ENCODE measurements at regions not wholly inside any gene's neighbourhood (a gene's known extent, or its start where the extent isn't known, plus 50 kb on each side); places are given as distances from the start of the nearest gene placed in this dataset.

GRCh38 chr20:23148731-23149570 is 62.8 kb upstream of the CD93 start:
- DNase-seq (no peak), ATAC-seq (no peak)
- Histone ChIP-seq H3K4me3 (no peak overlapping the region), H3K27ac (no peak overlapping the region), H3K36me3 (no peaks in the 10 kb centered on the region), H3K4me1 (peaks cover 23% of the 10 kb centered on the region), H3K9me3 (no peaks in the 10 kb centered on the region), H3K27me3 (no peaks in the 10 kb centered on the region)
- intact Hi-C loops (cut with DNase I): no loop called here
- no peak for TF ChIP-seq CTCF (IDR thresholded peaks at IDR 0.05)

DNA sequence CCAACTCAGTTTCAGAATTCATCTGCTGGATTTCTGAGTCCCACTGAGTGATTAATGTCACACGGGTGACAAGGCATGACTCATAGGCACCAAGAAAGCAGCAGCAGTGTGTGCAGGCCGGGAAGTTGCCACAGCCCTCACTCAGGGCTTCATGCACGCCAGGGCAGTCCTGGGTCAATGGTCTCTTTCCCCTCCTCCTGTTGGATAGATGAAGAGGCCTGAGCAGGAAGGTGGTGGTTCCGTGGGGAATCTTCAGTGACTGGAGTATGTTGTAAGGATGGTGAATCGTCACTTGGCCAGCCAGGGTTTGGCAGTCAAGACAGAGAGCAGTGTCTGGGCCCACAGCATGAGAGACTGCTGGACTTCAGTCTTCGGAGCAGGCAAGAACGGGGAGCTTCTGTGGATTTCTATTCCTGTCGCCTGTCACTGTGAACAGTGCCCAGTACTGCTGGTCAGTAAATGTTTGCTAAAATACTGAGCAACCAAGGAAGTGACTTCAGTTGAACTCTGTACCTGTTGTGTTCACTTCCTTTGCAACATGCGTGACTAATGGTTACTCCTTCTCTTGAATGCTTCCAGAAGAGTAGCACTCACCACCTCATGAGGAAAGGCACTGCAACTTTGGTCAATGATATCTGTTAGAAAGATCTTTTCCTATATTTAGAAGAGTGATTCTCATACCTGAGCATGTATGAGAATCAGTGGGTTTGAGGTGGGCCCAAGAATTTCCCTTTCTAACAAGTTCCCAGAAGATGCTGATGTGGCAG is 62.0 kb upstream of the CD93 start:
- DNase-seq (peak; percentile 71), ATAC-seq (peak; percentile 76)
- intact Hi-C loops (cut with DNase I): no loop called here
- Histone ChIP-seq H3K4me1 (peaks cover 28% of the 10 kb centered on the region), H3K27me3 (no peaks in the 10 kb centered on the region), H3K27ac (peak overlapping the region; percentile 73), H3K4me3 (no peak overlapping the region), H3K9me3 (no peaks in the 10 kb centered on the region), H3K36me3 (no peaks in the 10 kb centered on the region)
- TF ChIP-seq CTCF (IDR thresholded peaks at IDR 0.05): no peak

GRCh38 chr20:23147647-23147963 is 61.5 kb upstream of the CD93 start:
- no peaks in the 10 kb centered on the region for H3K36me3 ChIP-seq
- H3K27me3 ChIP-seq: no peaks in the 10 kb centered on the region
- ATAC-seq: no peak
- H3K27ac ChIP-seq: peak overlapping the region; percentile 73
- DNase-seq: no peak
- intact Hi-C loops (cut with DNase I): no loop called here
- H3K4me1 ChIP-seq: peaks cover 33% of the 10 kb centered on the region
- H3K9me3 ChIP-seq: no peaks in the 10 kb centered on the region
- H3K4me3 ChIP-seq: no peak overlapping the region
- TF ChIP-seq CTCF (IDR thresholded peaks at IDR 0.05): no peak

- no peak for DNase-seq
- intact Hi-C loops (cut with DNase I): no loop called here
- H3K27me3 ChIP-seq: no peaks in the 10 kb centered on the region
- H3K4me1 ChIP-seq: peaks cover 38% of the 10 kb centered on the region
- no peak for ATAC-seq
- H3K9me3 ChIP-seq: no peaks in the 10 kb centered on the region
- no peaks in the 10 kb centered on the region for H3K36me3 ChIP-seq
- H3K4me3 ChIP-seq: no peak overlapping the region
- no peak for TF ChIP-seq CTCF (IDR thresholded peaks at IDR 0.05)
- peak overlapping the region; percentile 73 for H3K27ac ChIP-seq
These were observed 60.9 kb upstream of the CD93 start for GRCh38 chr20:23146857-23147637.

DNA sequence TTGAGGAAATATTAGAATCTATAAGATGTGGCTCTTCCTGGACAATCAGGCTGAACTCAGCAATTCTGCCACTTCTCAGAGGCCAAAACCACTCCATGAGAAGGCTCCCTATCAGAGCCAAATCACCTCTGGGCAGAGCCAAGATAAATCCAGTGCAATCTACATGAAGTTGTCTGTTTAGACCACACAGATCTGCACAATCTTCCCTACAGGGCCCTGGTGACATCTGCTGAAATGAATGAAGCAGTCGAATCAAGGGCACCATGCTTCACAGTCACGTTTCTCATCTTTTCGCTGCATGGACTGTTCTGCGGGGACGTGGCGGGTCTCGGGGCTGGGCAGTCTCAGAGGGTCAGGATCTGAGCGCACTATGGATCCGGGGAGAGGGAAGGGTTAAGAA is 60.1 kb upstream of the CD93 start:
- intact Hi-C loops (cut with DNase I): no loop called here
- Histone ChIP-seq H3K36me3 (no peaks in the 10 kb centered on the region), H3K4me3 (no peak overlapping the region), H3K4me1 (peaks cover 46% of the 10 kb centered on the region), H3K9me3 (no peaks in the 10 kb centered on the region), H3K27me3 (no peaks in the 10 kb centered on the region), H3K27ac (no peak overlapping the region)
- TF ChIP-seq CTCF (IDR thresholded peaks at IDR 0.05): no peak
- no peak for DNase-seq
- no peak for ATAC-seq
